ENCODE measurements at regions not wholly inside any gene's neighbourhood (a gene's known extent, or its start where the extent isn't known, plus 50 kb on each side); places are given as distances from the start of the nearest gene placed in this dataset.

GRCh38 chr2:145197944-145198343 lies 678.0 kb upstream of the ZEB2 start:
- no peak overlapping the region for H3K4me3 Mint-ChIP-seq
- no peaks in the 10 kb centered on the region for H3K4me1 ChIP-seq (ENCODE audit: control insufficient read depth in 2 of 2, insufficient read depth in 2 of 2, low read length in 2 of 2)
- POLR2A ChIA-PET = no interaction called here
- H2AFZ ChIP-seq (ENCODE audit: insufficient read depth, low read depth, low read length, poor library complexity, severe bottlenecking) = no peak overlapping the region
- no CpG with 5 or more reads among the region's 3 CpGs for WGBS (ENCODE audit: insufficient coverage)
- H3K9me3 Mint-ChIP-seq (ENCODE audit: insufficient read depth) = no peaks in the 10 kb centered on the region
- intact Hi-C loops (cut with micrococcal nuclease) = no loop called here
- H4K20me1 ChIP-seq (ENCODE audit: control insufficient read depth, insufficient read depth, low read length, poor library complexity, severe bottlenecking) = no peaks in the 10 kb centered on the region
- no peaks in the 10 kb centered on the region for H3K4me1 Mint-ChIP-seq
- H3K27ac Mint-ChIP-seq = no peak overlapping the region
- H3K9ac ChIP-seq (ENCODE audit: low read length) = no peak overlapping the region
- no peak for ATAC-seq (ENCODE audit: low read depth)
- H3K36me3 ChIP-seq (replicated peaks in 1 of 2; ENCODE audit: control extremely low read depth in 1 of 2, control insufficient read depth in 1 of 2, extremely low read depth in 1 of 2, insufficient read depth in 2 of 2, low read length in 1 of 2) = no peaks in the 10 kb centered on the region
- H3K4me3 ChIP-seq (ENCODE audit: control extremely low read depth in 1 of 5, extremely low read depth in 1 of 5, insufficient read depth in 1 of 5, low read depth in 2 of 5, low read length in 4 of 5) = no peak overlapping the region
- H3K9me3 ChIP-seq (ENCODE audit: control extremely low read depth in 1 of 3, control insufficient read depth in 2 of 3, insufficient read depth in 1 of 3, low read length in 2 of 3) = no peaks in the 10 kb centered on the region
- no peak for DNase-seq
- H3K27me3 Mint-ChIP-seq = no peaks in the 10 kb centered on the region
- no peak overlapping the region for H3K4me2 ChIP-seq (replicated peaks; ENCODE audit: low read depth, low read length, poor library complexity, severe bottlenecking)
- CTCF ChIA-PET = no interaction called here
- no peaks in the 10 kb centered on the region for H3K79me2 ChIP-seq (ENCODE audit: control insufficient read depth, insufficient read depth, low read length)
- TF ChIP-seq EZH2 (IDR thresholded peaks at IDR 0.05; ENCODE audit: borderline replicate concordance, insufficient read depth, low read depth, low read length, poor library complexity, severe bottlenecking) = no peak
- no peak for TF ChIP-seq CTCF (IDR thresholded peaks at IDR 0.05)
- H3K27ac ChIP-seq (ENCODE audit: low read length in 2 of 2) = no peak overlapping the region
- no peaks in the 10 kb centered on the region for H3K27me3 ChIP-seq (replicated peaks in 1 of 4; ENCODE audit: control extremely low read depth in 1 of 4, control insufficient read depth in 3 of 4, insufficient read depth in 4 of 4, low read length in 3 of 4)

- no peak overlapping the region for H3K9ac ChIP-seq (ENCODE audit: low read length)
- no peak overlapping the region for H2AFZ ChIP-seq (ENCODE audit: insufficient read depth, low read depth, low read length, poor library complexity, severe bottlenecking)
- no peaks in the 10 kb centered on the region for H3K79me2 ChIP-seq (ENCODE audit: control insufficient read depth, insufficient read depth, low read length)
- CTCF ChIA-PET = no interaction called here
- no peaks in the 10 kb centered on the region for H3K36me3 ChIP-seq (replicated peaks in 1 of 2; ENCODE audit: control extremely low read depth in 1 of 2, control insufficient read depth in 1 of 2, extremely low read depth in 1 of 2, insufficient read depth in 2 of 2, low read length in 1 of 2)
- peaks cover under 1% of the 10 kb centered on the region for H3K4me1 Mint-ChIP-seq
- 83% methylated on average over 1 of the region's 2 CpGs for WGBS (ENCODE audit: insufficient coverage)
- no peak overlapping the region for H3K4me3 Mint-ChIP-seq
- H4K20me1 ChIP-seq (ENCODE audit: control insufficient read depth, insufficient read depth, low read length, poor library complexity, severe bottlenecking) = no peaks in the 10 kb centered on the region
- H3K27me3 Mint-ChIP-seq = no peaks in the 10 kb centered on the region
- no peak for ATAC-seq (ENCODE audit: low read depth)
- H3K9me3 Mint-ChIP-seq (ENCODE audit: insufficient read depth) = no peaks in the 10 kb centered on the region
- POLR2A ChIA-PET = no interaction called here
- TF ChIP-seq EZH2 (IDR thresholded peaks at IDR 0.05; ENCODE audit: borderline replicate concordance, insufficient read depth, low read depth, low read length, poor library complexity, severe bottlenecking) = no peak
- no peak for TF ChIP-seq CTCF (IDR thresholded peaks at IDR 0.05)
- H3K27me3 ChIP-seq (replicated peaks in 1 of 4; ENCODE audit: control extremely low read depth in 1 of 4, control insufficient read depth in 3 of 4, insufficient read depth in 4 of 4, low read length in 3 of 4) = no peaks in the 10 kb centered on the region
- DNase-seq = no peak
- intact Hi-C loops (cut with micrococcal nuclease) = no loop called here
- no peak overlapping the region for H3K27ac ChIP-seq (ENCODE audit: low read length in 2 of 2)
- no peak overlapping the region for H3K27ac Mint-ChIP-seq
- H3K4me3 ChIP-seq (ENCODE audit: control extremely low read depth in 1 of 5, extremely low read depth in 1 of 5, insufficient read depth in 1 of 5, low read depth in 2 of 5, low read length in 4 of 5) = no peak overlapping the region
- no peaks in the 10 kb centered on the region for H3K4me1 ChIP-seq (ENCODE audit: control insufficient read depth in 2 of 2, insufficient read depth in 2 of 2, low read length in 2 of 2)
- no peak overlapping the region for H3K4me2 ChIP-seq (replicated peaks; ENCODE audit: low read depth, low read length, poor library complexity, severe bottlenecking)
- no peaks in the 10 kb centered on the region for H3K9me3 ChIP-seq (ENCODE audit: control extremely low read depth in 1 of 3, control insufficient read depth in 2 of 3, insufficient read depth in 1 of 3, low read length in 2 of 3)
These were observed 674.8 kb upstream of the ZEB2 start for GRCh38 chr2:145194673-145195072.
